Ectodermal cell (in vitro differentiated cells): ENCODE measurements at regions not wholly inside any gene's neighbourhood (a gene's known extent, or its start where the extent isn't known, plus 50 kb on each side); places are given as distances from the start of the nearest gene placed in this dataset.

ENCODE experiments used
- H3K27ac ChIP-seq: 2 replicates; pipeline ENCODE4 v1.7.0; 2013; ENCODE audit warnings: mild to moderate bottlenecking, low read depth, low read length; ENCODE audit not compliant: insufficient read depth, poor library complexity, severe bottlenecking
- H3K27me3 ChIP-seq: 2 replicates; pipeline ENCODE4 v1.7.0; 2013; ENCODE audit warnings: mild to moderate bottlenecking, low read length; ENCODE audit not compliant: insufficient read depth, control insufficient read depth, poor library complexity, severe bottlenecking
- H3K36me3 ChIP-seq: one replicate; pipeline ENCODE4 v1.7.0; 2013; ENCODE audit warnings: low read length; ENCODE audit not compliant: control insufficient read depth, insufficient read depth
- H3K4me1 ChIP-seq: one replicate; pipeline ENCODE4 v1.7.0; 2013; ENCODE audit warnings: low read length; ENCODE audit not compliant: control insufficient read depth, insufficient read depth
- H3K4me3 ChIP-seq: 2 replicates; pipeline ENCODE4 v1.7.0; 2013; ENCODE audit warnings: low read depth, low read length, control low read depth; ENCODE audit not compliant: insufficient read depth
- H3K9me3 ChIP-seq: 2 replicates; pipeline ENCODE4 v1.7.0; 2013; ENCODE audit warnings: mild to moderate bottlenecking, low read length, moderate library complexity; ENCODE audit not compliant: control insufficient read depth
- WGBS, 2 experiments: methylation state at CpG; one replicate each; pipeline ENCODE4 v1.1.7; 2013; ENCODE audit warnings: missing lambda C conversion rate in 2 of 2; 5-methylcytosine and 5-hydroxymethylcytosine counted together

GRCh38 chr4:31086756-31087330 lies 366.7 kb downstream of the PCDH7 start:
- no peak overlapping the region for H3K4me3 ChIP-seq
- H3K27me3 ChIP-seq = no peaks in the 10 kb centered on the region
- no peaks in the 10 kb centered on the region for H3K36me3 ChIP-seq
- no peak overlapping the region for H3K27ac ChIP-seq
- H3K9me3 ChIP-seq = no peaks in the 10 kb centered on the region
- no peaks in the 10 kb centered on the region for H3K4me1 ChIP-seq
- WGBS, 2 experiments = 88 to 95% methylated on average over 3 of the region's 3 CpGs

- Histone ChIP-seq H3K4me1 (no peaks in the 10 kb centered on the region), H3K4me3 (no peak overlapping the region), H3K27me3 (no peaks in the 10 kb centered on the region), H3K9me3 (no peaks in the 10 kb centered on the region), H3K36me3 (no peaks in the 10 kb centered on the region), H3K27ac (no peak overlapping the region)
- 100% methylated on average over 1 of the region's 3 CpGs; no CpG with 5 or more reads in 1 of the 2 experiments for WGBS, 2 experiments
Observed at GRCh38 chr4:31088600-31089230, 368.5 kb downstream of the PCDH7 start.

- Histone ChIP-seq H3K4me3 (no peak overlapping the region), H3K27me3 (no peaks in the 10 kb centered on the region), H3K9me3 (no peaks in the 10 kb centered on the region), H3K4me1 (no peaks in the 10 kb centered on the region), H3K27ac (no peak overlapping the region), H3K36me3 (no peaks in the 10 kb centered on the region)
- WGBS, 2 experiments = 91 to 92% methylated on average over 6 of the region's 6 CpGs
Observed at GRCh38 chr4:31089815-31090214, 369.6 kb downstream of the PCDH7 start.

- H3K36me3 ChIP-seq = no peaks in the 10 kb centered on the region
- H3K27ac ChIP-seq = no peak overlapping the region
- H3K27me3 ChIP-seq = no peaks in the 10 kb centered on the region
- no peak overlapping the region for H3K4me3 ChIP-seq
- no peaks in the 10 kb centered on the region for H3K4me1 ChIP-seq
- WGBS, 2 experiments = 91 to 95% methylated on average over 2 of the region's 2 CpGs
- H3K9me3 ChIP-seq = no peaks in the 10 kb centered on the region
Observed at GRCh38 chr4:31094474-31094873, 374.3 kb downstream of the PCDH7 start.

DNA sequence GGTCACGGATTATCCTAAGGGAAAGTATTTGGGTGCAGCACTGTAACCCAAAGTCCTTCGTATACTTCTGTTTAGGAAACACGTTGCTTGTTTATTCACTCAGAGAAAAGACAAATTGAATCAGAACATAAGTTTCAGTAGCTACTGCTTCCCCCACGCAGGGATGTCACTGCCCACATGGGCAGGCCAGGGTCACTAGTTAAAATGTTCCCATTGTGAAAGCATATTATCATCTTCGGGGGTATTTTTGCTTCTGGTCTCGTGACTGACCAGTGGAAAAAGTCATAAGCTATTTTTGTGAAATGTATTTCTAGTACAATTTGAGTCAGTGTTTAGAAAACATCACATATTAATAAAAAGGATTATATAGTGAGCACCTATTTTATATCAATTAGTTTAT lies 377.8 kb downstream of the PCDH7 start:
- H3K36me3 ChIP-seq = no peaks in the 10 kb centered on the region
- no peaks in the 10 kb centered on the region for H3K27me3 ChIP-seq
- no peaks in the 10 kb centered on the region for H3K4me1 ChIP-seq
- no peaks in the 10 kb centered on the region for H3K9me3 ChIP-seq
- 90 to 96% methylated on average over 5 to 6 of the region's 6 CpGs for WGBS, 2 experiments
- no peak overlapping the region for H3K4me3 ChIP-seq
- H3K27ac ChIP-seq = no peak overlapping the region

GRCh38 chr4:31100536-31100935 lies 380.4 kb downstream of the PCDH7 start:
- no peak overlapping the region for H3K27ac ChIP-seq
- H3K4me1 ChIP-seq = no peaks in the 10 kb centered on the region
- no peaks in the 10 kb centered on the region for H3K27me3 ChIP-seq
- no peaks in the 10 kb centered on the region for H3K9me3 ChIP-seq
- no peak overlapping the region for H3K4me3 ChIP-seq
- H3K36me3 ChIP-seq = no peaks in the 10 kb centered on the region
- 94 to 100% methylated on average over 1 of the region's 1 CpG for WGBS, 2 experiments

DNA sequence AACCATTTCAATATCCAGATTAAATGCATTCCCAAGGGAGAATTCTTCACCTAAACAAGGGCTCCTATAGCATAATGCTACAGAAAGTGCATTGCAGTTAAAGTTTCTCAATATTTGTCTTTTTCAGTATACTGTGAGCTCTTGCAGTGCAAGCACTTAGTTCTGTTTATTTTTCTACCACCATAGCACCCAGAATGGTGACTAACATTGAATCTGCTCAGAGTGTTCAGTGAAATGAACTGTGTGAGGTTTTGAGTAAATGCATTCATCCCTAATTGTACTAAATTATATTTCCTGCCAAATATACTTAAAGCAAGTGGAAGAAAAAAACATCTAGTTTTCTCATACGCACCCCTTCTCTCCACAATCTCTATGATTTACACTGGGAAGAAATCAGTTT lies 383.9 kb downstream of the PCDH7 start:
- Histone ChIP-seq H3K27me3 (no peaks in the 10 kb centered on the region), H3K4me1 (no peaks in the 10 kb centered on the region), H3K27ac (no peak overlapping the region), H3K4me3 (no peak overlapping the region), H3K36me3 (no peaks in the 10 kb centered on the region), H3K9me3 (no peaks in the 10 kb centered on the region)
- WGBS, 2 experiments = 100% methylated on average over 1 of the region's 1 CpG; no CpG with 5 or more reads in 1 of the 2 experiments

GRCh38 chr4:31104577-31104976 lies 384.4 kb downstream of the PCDH7 start:
- 95 to 99% methylated on average over 3 of the region's 3 CpGs for WGBS, 2 experiments
- Histone ChIP-seq H3K27me3 (no peaks in the 10 kb centered on the region), H3K4me1 (no peaks in the 10 kb centered on the region), H3K4me3 (no peak overlapping the region), H3K27ac (no peak overlapping the region), H3K9me3 (no peaks in the 10 kb centered on the region), H3K36me3 (no peaks in the 10 kb centered on the region)

DNA sequence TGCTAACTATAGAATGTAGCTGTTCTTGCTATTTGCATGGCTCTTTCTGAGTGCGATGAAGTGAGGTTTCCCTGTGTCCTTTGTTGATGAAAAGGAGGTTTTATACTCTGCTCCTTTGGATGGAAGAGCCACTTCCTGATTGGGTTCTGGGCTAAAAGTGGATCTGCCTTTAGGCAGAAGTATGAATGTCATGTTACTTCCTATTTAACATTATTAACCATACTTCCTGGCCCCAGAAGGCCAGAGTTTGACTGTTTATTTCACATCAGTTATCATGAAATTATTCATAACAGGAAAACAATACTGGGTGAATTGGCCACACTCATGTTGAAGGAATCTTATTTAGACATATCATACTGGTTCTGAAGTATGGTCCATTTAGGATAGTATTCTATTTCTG lies 386.2 kb downstream of the PCDH7 start:
- Histone ChIP-seq H3K36me3 (no peaks in the 10 kb centered on the region), H3K4me3 (no peak overlapping the region), H3K27me3 (no peaks in the 10 kb centered on the region), H3K27ac (no peak overlapping the region), H3K9me3 (no peaks in the 10 kb centered on the region), H3K4me1 (no peaks in the 10 kb centered on the region)
- WGBS, 2 experiments = 87 to 94% methylated on average over 1 of the region's 1 CpG

DNA sequence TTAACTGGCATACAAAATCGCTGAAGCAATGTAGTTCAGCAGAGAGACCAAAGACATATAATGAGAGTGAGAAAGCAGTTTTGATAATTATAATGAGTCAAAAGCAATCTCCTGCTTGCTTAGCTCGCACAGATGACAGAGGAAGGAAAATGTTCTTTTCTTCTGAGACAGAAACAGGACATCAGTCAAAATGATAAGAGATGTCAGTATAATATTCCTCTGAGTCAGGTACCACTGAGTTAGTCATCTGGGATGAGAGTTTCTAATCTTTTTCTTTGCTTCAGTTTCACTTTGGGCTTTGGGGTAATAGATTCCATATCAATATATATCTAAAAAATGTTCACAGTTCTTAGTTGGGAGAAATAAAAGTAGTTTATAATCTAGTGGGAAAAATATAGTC lies 387.2 kb downstream of the PCDH7 start:
- H3K27me3 ChIP-seq = no peaks in the 10 kb centered on the region
- no peaks in the 10 kb centered on the region for H3K36me3 ChIP-seq
- no peak overlapping the region for H3K4me3 ChIP-seq
- no peak overlapping the region for H3K27ac ChIP-seq
- 88 to 98% methylated on average over 2 of the region's 2 CpGs for WGBS, 2 experiments
- H3K4me1 ChIP-seq = no peaks in the 10 kb centered on the region
- no peaks in the 10 kb centered on the region for H3K9me3 ChIP-seq
